ENCODE measurements at regions not wholly inside any gene's neighbourhood (a gene's known extent, or its start where the extent isn't known, plus 50 kb on each side); places are given as distances from the start of the nearest gene placed in this dataset.

GRCh38 chr20:6888736-6889395, 121.4 kb downstream of the BMP2 start:
- TF ChIP-seq PAX5 (IDR thresholded peaks at IDR 0.05; ENCODE audit: insufficient read depth, low read length, severe bottlenecking) (no peak), POLR2A (IDR thresholded peaks at IDR 0.05; ENCODE audit: low read depth, low read length) (no peak), TAF1 (IDR thresholded peaks at IDR 0.05; ENCODE audit: low read depth, low read length) (no peak), POLR2AphosphoS5 (IDR thresholded peaks at IDR 0.05; ENCODE audit: low read depth, low read length) (no peak), SPI1 (IDR thresholded peaks at IDR 0.05; ENCODE audit: low read depth, low read length) (no peak), POU2F2 (IDR thresholded peaks at IDR 0.05; ENCODE audit: low read depth, low read length) (no peak)

All from GM12891 (cell line).